ENCODE measurements at regions not wholly inside any gene's neighbourhood (a gene's known extent, or its start where the extent isn't known, plus 50 kb on each side); places are given as distances from the start of the nearest gene placed in this dataset.

DNA sequence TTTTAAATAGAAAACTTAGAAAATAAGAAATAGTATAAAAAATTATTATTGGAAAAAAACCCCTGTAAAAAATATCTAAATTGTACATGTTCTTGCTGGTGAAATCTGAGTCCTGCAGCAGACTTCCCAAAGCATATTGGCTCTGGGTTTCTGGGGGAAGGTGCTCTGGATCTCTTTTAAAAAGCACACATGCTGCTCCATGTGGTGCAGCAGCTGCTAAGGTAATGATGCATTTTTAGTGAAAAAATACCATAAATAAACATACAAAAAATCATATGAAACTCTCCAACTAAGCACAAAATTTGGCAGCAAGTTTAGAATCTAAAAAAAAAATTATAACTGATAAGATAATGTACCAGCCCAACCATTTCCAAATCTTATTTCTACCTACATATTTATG, 216.5 kb downstream of the GPD2 start:
- no peak overlapping the region for H4K5ac ChIP-seq (ENCODE audit: low read depth, low read length)
- no peaks in the 10 kb centered on the region for H3K27me3 ChIP-seq (ENCODE audit: control insufficient read depth, insufficient read depth, low read length)
- H4K91ac ChIP-seq (ENCODE audit: insufficient read depth, low read depth, low read length), result no peak overlapping the region
- no peak overlapping the region for H3K27ac ChIP-seq (ENCODE audit: insufficient read depth, low read length)
- H3K4me3 ChIP-seq (ENCODE audit: insufficient read depth, low read depth, low read length), result no peak overlapping the region
- no peaks in the 10 kb centered on the region for H4K20me1 ChIP-seq (ENCODE audit: insufficient read depth, low read length)
- no peaks in the 10 kb centered on the region for H3K79me1 ChIP-seq (ENCODE audit: low read depth in 1 of 2, low read length in 2 of 2)
- H3K23ac ChIP-seq (ENCODE audit: low read depth, low read length), result no peak overlapping the region
- no peaks in the 10 kb centered on the region for H3K9me1 ChIP-seq (ENCODE audit: insufficient read depth, low read length)
- intact Hi-C loops (cut with micrococcal nuclease) (no loop called here), in situ Hi-C loops (cut with MboI; ENCODE audit: low sequenced_read_pairs) (no loop called here), dilution Hi-C loops (cut with HindIII; ENCODE audit: low sequenced_read_pairs, unreplicated experiment) (no loop called here)
- no peak overlapping the region for H3K4me2 ChIP-seq (ENCODE audit: low read depth, low read length)
- no peak overlapping the region for H2AK9ac ChIP-seq (replicated peaks; ENCODE audit: low read depth, low read length, poor library complexity)
- no peak overlapping the region for H2BK15ac ChIP-seq (ENCODE audit: low read depth, low read length)
- POLR2A ChIA-PET (ENCODE audit: unreplicated experiment), result no interaction called here
- no peak for DNase-seq
- no peaks in the 10 kb centered on the region for H3K36me3 ChIP-seq (ENCODE audit: control insufficient read depth, insufficient read depth, low read length)
- H3K4me1 ChIP-seq (ENCODE audit: control insufficient read depth, insufficient read depth, low read length), result no peaks in the 10 kb centered on the region
- no TSS peak for BruUV-seq (replicated peaks)
- no peak overlapping the region for H2BK5ac ChIP-seq (ENCODE audit: low read depth, low read length, poor library complexity, severe bottlenecking)
- ATAC-seq (ENCODE audit: low read depth), result no peak
- no peak overlapping the region for H2AFZ ChIP-seq (replicated peaks; ENCODE audit: low read length, poor library complexity)
- no peak overlapping the region for H3K14ac ChIP-seq (replicated peaks; ENCODE audit: low read depth, low read length)
- no peak overlapping the region for H2BK20ac ChIP-seq (ENCODE audit: low read depth, low read length)
- H2BK120ac ChIP-seq (ENCODE audit: low read depth, low read length), result no peak overlapping the region
- no peak overlapping the region for H3K4ac ChIP-seq (ENCODE audit: low read depth, low read length)
- H3K18ac ChIP-seq (ENCODE audit: low read depth, low read length), result no peak overlapping the region
- TF ChIP-seq, protein P1, sequence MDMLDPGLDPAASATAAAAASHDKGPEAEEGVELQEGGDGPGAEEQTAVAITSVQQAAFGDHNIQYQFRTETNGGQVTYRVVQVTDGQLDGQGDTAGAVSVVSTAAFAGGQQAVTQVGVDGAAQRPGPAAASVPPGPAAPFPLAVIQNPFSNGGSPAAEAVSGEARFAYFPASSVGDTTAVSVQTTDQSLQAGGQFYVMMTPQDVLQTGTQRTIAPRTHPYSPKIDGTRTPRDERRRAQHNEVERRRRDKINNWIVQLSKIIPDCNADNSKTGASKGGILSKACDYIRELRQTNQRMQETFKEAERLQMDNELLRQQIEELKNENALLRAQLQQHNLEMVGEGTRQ (IDR thresholded peaks at IDR 0.05; ENCODE audit: low read depth, low read length), result no peak
- TF ChIP-seq MAZ (IDR thresholded peaks at IDR 0.05; ENCODE audit: borderline replicate concordance, low read depth, low read length) (no peak), SMC3 (IDR thresholded peaks at IDR 0.05; ENCODE audit: low read depth, low read length) (no peak), MAFK (IDR thresholded peaks at IDR 0.05; ENCODE audit: low read depth, low read length) (no peak), FOS (IDR thresholded peaks at IDR 0.05; ENCODE audit: low read depth, low read length) (no peak), MXI1 (IDR thresholded peaks at IDR 0.05; ENCODE audit: borderline replicate concordance, low read depth, low read length) (no peak), CHD1 (IDR thresholded peaks at IDR 0.05; ENCODE audit: low read depth, low read length) (no peak), RFX5 (IDR thresholded peaks at IDR 0.05; ENCODE audit: low read depth, low read length) (no peak), NFE2L2 (IDR thresholded peaks at IDR 0.05; ENCODE audit: low read depth, low read length) (no peak), RAD21 (IDR thresholded peaks at IDR 0.05; ENCODE audit: low read length) (no peak), CEBPB (IDR thresholded peaks at IDR 0.05; ENCODE audit: low read depth, low read length) (no peak), BHLHE40 (IDR thresholded peaks at IDR 0.05; ENCODE audit: low read depth, low read length) (no peak), RCOR1 (IDR thresholded peaks at IDR 0.05; ENCODE audit: insufficient replicate concordance, low read length) (no peak)
- TF ChIP-seq, protein P2, sequence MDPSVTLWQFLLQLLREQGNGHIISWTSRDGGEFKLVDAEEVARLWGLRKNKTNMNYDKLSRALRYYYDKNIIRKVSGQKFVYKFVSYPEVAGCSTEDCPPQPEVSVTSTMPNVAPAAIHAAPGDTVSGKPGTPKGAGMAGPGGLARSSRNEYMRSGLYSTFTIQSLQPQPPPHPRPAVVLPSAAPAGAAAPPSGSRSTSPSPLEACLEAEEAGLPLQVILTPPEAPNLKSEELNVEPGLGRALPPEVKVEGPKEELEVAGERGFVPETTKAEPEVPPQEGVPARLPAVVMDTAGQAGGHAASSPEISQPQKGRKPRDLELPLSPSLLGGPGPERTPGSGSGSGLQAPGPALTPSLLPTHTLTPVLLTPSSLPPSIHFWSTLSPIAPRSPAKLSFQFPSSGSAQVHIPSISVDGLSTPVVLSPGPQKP (IDR thresholded peaks at IDR 0.05; ENCODE audit: borderline replicate concordance, low read depth, low read length), result no peak
- TF ChIP-seq, protein P3, sequence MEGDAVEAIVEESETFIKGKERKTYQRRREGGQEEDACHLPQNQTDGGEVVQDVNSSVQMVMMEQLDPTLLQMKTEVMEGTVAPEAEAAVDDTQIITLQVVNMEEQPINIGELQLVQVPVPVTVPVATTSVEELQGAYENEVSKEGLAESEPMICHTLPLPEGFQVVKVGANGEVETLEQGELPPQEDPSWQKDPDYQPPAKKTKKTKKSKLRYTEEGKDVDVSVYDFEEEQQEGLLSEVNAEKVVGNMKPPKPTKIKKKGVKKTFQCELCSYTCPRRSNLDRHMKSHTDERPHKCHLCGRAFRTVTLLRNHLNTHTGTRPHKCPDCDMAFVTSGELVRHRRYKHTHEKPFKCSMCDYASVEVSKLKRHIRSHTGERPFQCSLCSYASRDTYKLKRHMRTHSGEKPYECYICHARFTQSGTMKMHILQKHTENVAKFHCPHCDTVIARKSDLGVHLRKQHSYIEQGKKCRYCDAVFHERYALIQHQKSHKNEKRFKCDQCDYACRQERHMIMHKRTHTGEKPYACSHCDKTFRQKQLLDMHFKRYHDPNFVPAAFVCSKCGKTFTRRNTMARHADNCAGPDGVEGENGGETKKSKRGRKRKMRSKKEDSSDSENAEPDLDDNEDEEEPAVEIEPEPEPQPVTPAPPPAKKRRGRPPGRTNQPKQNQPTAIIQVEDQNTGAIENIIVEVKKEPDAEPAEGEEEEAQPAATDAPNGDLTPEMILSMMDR (conservative IDR thresholded peaks at IDR 0.05; ENCODE audit: low read depth, low read length), result no peak
- H2AK5ac ChIP-seq (ENCODE audit: low read depth, low read length), result no peak overlapping the region
- H3K9me3 ChIP-seq (ENCODE audit: control insufficient read depth, insufficient read depth, low read length), result no peaks in the 10 kb centered on the region
- no peak overlapping the region for H3K56ac ChIP-seq (ENCODE audit: extremely low read depth, insufficient read depth, low read length)
- no peak overlapping the region for H4K8ac ChIP-seq (ENCODE audit: low read depth in 2 of 2, low read length in 2 of 2)
- CTCF ChIA-PET, result interaction anchor here (1.1 kb wide), 1 partner anchor 1279 kb away, joined by 3 read pairs; no protein-coding TSS in a partner anchor
- no peak overlapping the region for H3K9ac ChIP-seq (ENCODE audit: low read depth, low read length)

Data from IMR-90 (cell line).